Thyroid gland (tissue), 4 donors: ENCODE measurements at regions not wholly inside any gene's neighbourhood (a gene's known extent, or its start where the extent isn't known, plus 50 kb on each side); places are given as distances from the start of the nearest gene placed in this dataset.

Source experiments
- DNase-seq, 2 donors: peaks; one replicate each; pipeline ENCODE4 v3.0.0-alpha.2; 2019
- H3K27ac ChIP-seq, 3 donors: fragments of 200-600 bp; sonication (generic); 1 replicate in 2 of 3; 2 replicates in 1 of 3; pipeline ENCODE4 v1.5.1; 2016 to 2019; ENCODE audit warnings: mild to moderate bottlenecking in 1 of 3, moderate library complexity in 1 of 3
- H3K27me3 ChIP-seq: fragments of 200-600 bp; sonication (generic); one replicate; pipeline ENCODE4 v1.5.1; 2019
- H3K36me3 ChIP-seq, 2 donors: fragments of 200-600 bp; sonication (generic); one replicate each; pipeline ENCODE4 v1.5.1; 2016 to 2019
- H3K4me1 ChIP-seq, 2 donors: fragments of 200-600 bp; sonication (generic); one replicate each; pipeline ENCODE4 v1.5.1; 2017 to 2019
- H3K4me3 ChIP-seq, 3 donors: fragments of 200-600 bp; sonication (generic); replicated peaks in 1 of 3; 1 replicate in 2 of 3; 2 replicates in 1 of 3; pipeline ENCODE4 v1.5.1; 2016; ENCODE audit warnings: mild to moderate bottlenecking in 1 of 3
- H3K9me3 ChIP-seq: fragments of 200-600 bp; sonication (generic); one replicate; pipeline ENCODE4 v1.5.1; 2017
- CTCF ChIP-seq, 6 experiments: fragments of 200-600 bp in 3 of 6; fragments of 450-650 bp in 3 of 6; sonication (generic) in 3 of 6; IDR thresholded peaks; one replicate each; pipeline ENCODE4 v1.5.1; 2016 to 2019; ENCODE audit warnings: antibody characterized with exemption in 6 of 6, mild to moderate bottlenecking in 2 of 6, inconsistent platforms in 1 of 6, moderate library complexity in 1 of 6
- POLR2A ChIP-seq, 2 donors: fragments of 450-650 bp; IDR thresholded peaks; one replicate each; pipeline ENCODE4 v1.6.1; 2017; ENCODE audit warnings: antibody characterized with exemption in 2 of 2, mild to moderate bottlenecking in 2 of 2, moderate library complexity in 1 of 2
- WGBS, 2 donors: methylation state at CpG; one replicate each; pipeline ENCODE4 v1.1.5; 2017; 5-methylcytosine and 5-hydroxymethylcytosine counted together
- intact Hi-C: fragments of 100-400 bp; cut with DNase I; formaldehyde crosslinking; loops from one replicate; pipeline ENCODE4 v1.15.1; 2023

DNA sequence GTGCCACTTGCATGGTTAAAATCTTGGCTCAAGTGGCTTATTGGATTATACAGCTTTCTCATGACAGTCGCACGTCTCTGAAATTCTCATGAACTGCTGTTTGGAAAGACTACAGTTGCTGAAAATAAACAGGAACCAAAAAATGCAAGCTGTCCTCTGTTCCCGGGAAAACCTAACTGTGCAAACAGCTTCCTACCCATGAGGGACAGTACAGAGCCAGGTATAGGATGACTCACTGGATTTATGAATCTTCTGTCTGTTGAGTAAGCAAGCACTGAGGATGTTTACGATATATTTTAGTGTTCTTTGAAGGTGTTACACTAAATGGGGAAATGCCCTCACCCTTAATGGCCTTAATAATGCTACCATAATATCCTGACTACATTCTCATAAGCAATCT is 380.3 kb upstream of the TNC start:
- 77 to 82% methylated on average over 4 of the region's 4 CpGs for WGBS, 2 donors
- H3K27ac ChIP-seq: no peak overlapping the region
- H3K36me3 ChIP-seq: no peaks in the 10 kb centered on the region
- DNase-seq: no peak
- no peaks in the 10 kb centered on the region for H3K27me3 ChIP-seq
- no peaks in the 10 kb centered on the region for H3K9me3 ChIP-seq
- intact Hi-C loops: no loop called here
- H3K4me1 ChIP-seq: no peaks in the 10 kb centered on the region
- no peak for TF ChIP-seq CTCF (IDR thresholded peaks at IDR 0.05)
- TF ChIP-seq POLR2A (IDR thresholded peaks at IDR 0.05): no peak
- no peak overlapping the region for H3K4me3 ChIP-seq

DNA sequence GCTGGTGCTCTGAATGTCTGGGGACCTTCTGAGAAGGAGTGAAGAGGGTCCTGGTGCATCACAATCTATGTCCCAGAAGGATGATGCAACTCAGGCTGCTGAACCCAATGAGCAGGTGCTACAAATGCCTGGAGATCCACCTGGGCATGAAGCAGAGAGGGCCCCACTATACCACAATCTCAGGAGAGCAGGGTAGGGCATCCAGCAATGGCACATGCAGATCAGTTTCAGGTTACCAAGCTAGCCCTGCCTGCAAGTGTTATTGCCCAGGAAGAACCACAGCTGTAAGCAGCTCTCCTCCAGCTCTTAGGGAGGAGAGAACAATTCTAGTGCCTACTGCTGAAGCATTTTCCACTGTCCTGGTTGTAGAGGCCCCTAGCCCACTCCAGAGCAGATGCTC is 389.2 kb upstream of the TNC start:
- TF ChIP-seq POLR2A (IDR thresholded peaks at IDR 0.05) (no peak), CTCF (IDR thresholded peaks at IDR 0.05) (no peak)
- H3K27me3 ChIP-seq: no peaks in the 10 kb centered on the region
- H3K36me3 ChIP-seq: no peaks in the 10 kb centered on the region
- intact Hi-C loops: no loop called here
- H3K4me3 ChIP-seq: no peak overlapping the region
- no peak for DNase-seq
- no peaks in the 10 kb centered on the region for H3K9me3 ChIP-seq
- no peak overlapping the region for H3K27ac ChIP-seq
- H3K4me1 ChIP-seq: no peaks in the 10 kb centered on the region

DNA sequence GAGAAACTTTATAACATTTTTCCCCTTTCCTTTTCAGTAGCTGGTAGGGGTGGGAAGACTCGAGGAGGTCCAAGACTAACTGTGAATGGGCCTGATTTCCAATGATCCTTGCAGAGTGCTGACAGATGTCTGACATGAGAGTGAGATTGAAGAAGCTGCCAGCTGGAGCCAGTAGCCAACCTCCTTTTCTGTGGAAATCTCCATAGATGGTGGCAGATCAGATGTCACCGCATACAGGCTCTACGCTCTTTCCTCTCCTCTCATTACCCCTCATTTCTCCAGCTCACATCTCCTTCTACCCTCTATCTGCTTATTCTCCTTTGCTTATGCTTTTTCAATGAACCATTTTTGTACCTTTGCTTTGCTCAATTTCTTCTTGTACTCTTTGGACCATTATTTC is 395.2 kb upstream of the TNC start:
- Histone ChIP-seq H3K4me1 (no peaks in the 10 kb centered on the region), H3K9me3 (no peaks in the 10 kb centered on the region), H3K27me3 (no peaks in the 10 kb centered on the region), H3K36me3 (no peaks in the 10 kb centered on the region), H3K27ac (no peak overlapping the region), H3K4me3 (no peak overlapping the region)
- DNase-seq: no peak
- intact Hi-C loops: no loop called here
- TF ChIP-seq POLR2A (IDR thresholded peaks at IDR 0.05) (no peak), CTCF (IDR thresholded peaks at IDR 0.05) (no peak)
- 67 to 77% methylated on average over 3 of the region's 3 CpGs for WGBS, 2 donors

GRCh38 chr9:115514454-115514853 is 396.5 kb upstream of the TNC start:
- H3K9me3 ChIP-seq: no peaks in the 10 kb centered on the region
- no peaks in the 10 kb centered on the region for H3K4me1 ChIP-seq
- no peak overlapping the region for H3K27ac ChIP-seq
- H3K27me3 ChIP-seq: no peaks in the 10 kb centered on the region
- H3K36me3 ChIP-seq: no peaks in the 10 kb centered on the region
- intact Hi-C loops: no loop called here
- TF ChIP-seq CTCF (IDR thresholded peaks at IDR 0.05) (no peak), POLR2A (IDR thresholded peaks at IDR 0.05) (no peak)
- H3K4me3 ChIP-seq: no peak overlapping the region
- DNase-seq: no peak

- no peak for TF ChIP-seq CTCF (IDR thresholded peaks at IDR 0.05)
- no peak for TF ChIP-seq POLR2A (IDR thresholded peaks at IDR 0.05)
- intact Hi-C loops: no loop called here
- H3K27ac ChIP-seq: no peak overlapping the region
- no peak for DNase-seq
- no peaks in the 10 kb centered on the region for H3K27me3 ChIP-seq
- H3K36me3 ChIP-seq: no peaks in the 10 kb centered on the region
- no peaks in the 10 kb centered on the region for H3K9me3 ChIP-seq
- H3K4me3 ChIP-seq: no peak overlapping the region
- no peaks in the 10 kb centered on the region for H3K4me1 ChIP-seq
These were observed 399.5 kb upstream of the TNC start for GRCh38 chr9:115517335-115518075.
